ENCODE measurements at regions not wholly inside any gene's neighbourhood (a gene's known extent, or its start where the extent isn't known, plus 50 kb on each side); places are given as distances from the start of the nearest gene placed in this dataset.

- no peak for DNase-seq
These were observed 380.4 kb upstream of the POU3F3 start for GRCh38 chr2:104473546-104473945.

- DNase-seq = no peak
These were observed 379.2 kb upstream of the POU3F3 start for GRCh38 chr2:104474716-104475115.

GRCh38 chr2:104476075-104476474, 377.8 kb upstream of the POU3F3 start:
- no peak for DNase-seq

GRCh38 chr2:104476563-104476988, 377.3 kb upstream of the POU3F3 start:
- DNase-seq = no peak

- DNase-seq = no peak
These were observed 372.6 kb upstream of the POU3F3 start for GRCh38 chr2:104481341-104481740.

- no peak for DNase-seq
These were observed 366.5 kb upstream of the POU3F3 start for GRCh38 chr2:104487366-104487765.

GRCh38 chr2:104493698-104494097, 360.2 kb upstream of the POU3F3 start:
- DNase-seq = no peak

GRCh38 chr2:104501342-104501741, 352.6 kb upstream of the POU3F3 start:
- DNase-seq = no peak

GRCh38 chr2:104501929-104502328, 352.0 kb upstream of the POU3F3 start:
- no peak for DNase-seq

- no peak for DNase-seq
These were observed 351.0 kb upstream of the POU3F3 start for GRCh38 chr2:104502901-104503300.

GRCh38 chr2:104504331-104505073, 349.4 kb upstream of the POU3F3 start:
- no peak for DNase-seq

- no peak for DNase-seq
These were observed 335.7 kb upstream of the POU3F3 start for GRCh38 chr2:104518256-104518655.

- DNase-seq = no peak
These were observed 332.7 kb upstream of the POU3F3 start for GRCh38 chr2:104521247-104521646.

- DNase-seq = no peak
These were observed 330.0 kb upstream of the POU3F3 start for GRCh38 chr2:104523921-104524320.

- no peak for DNase-seq
These were observed 325.8 kb upstream of the POU3F3 start for GRCh38 chr2:104528101-104528500.

GRCh38 chr2:104531122-104531521, 322.8 kb upstream of the POU3F3 start:
- DNase-seq = no peak

GRCh38 chr2:104537116-104537515, 316.8 kb upstream of the POU3F3 start:
- DNase-seq = no peak

- no peak for DNase-seq
These were observed 315.8 kb upstream of the POU3F3 start for GRCh38 chr2:104538077-104538476.

- no peak for DNase-seq
These were observed 314.3 kb upstream of the POU3F3 start for GRCh38 chr2:104539649-104540048.

- DNase-seq = no peak
These were observed 308.9 kb upstream of the POU3F3 start for GRCh38 chr2:104545055-104545454.

- no peak for DNase-seq
These were observed 307.4 kb upstream of the POU3F3 start for GRCh38 chr2:104546537-104546936.

- no peak for DNase-seq
These were observed 306.7 kb upstream of the POU3F3 start for GRCh38 chr2:104547221-104547620.

GRCh38 chr2:104561251-104561650, 292.7 kb upstream of the POU3F3 start:
- DNase-seq = no peak

- no peak for DNase-seq
These were observed 291.4 kb upstream of the POU3F3 start for GRCh38 chr2:104562537-104562936.

GRCh38 chr2:104563398-104563996, 290.4 kb upstream of the POU3F3 start:
- DNase-seq = no peak
